CD4-positive, alpha-beta T cell (primary cell): ENCODE measurements at regions not wholly inside any gene's neighbourhood (a gene's known extent, or its start where the extent isn't known, plus 50 kb on each side); places are given as distances from the start of the nearest gene placed in this dataset.

Experiments used
- ATAC-seq: fragments of 200-7000 bp; cut with Tn5 transposase; one replicate; pipeline ENCODE4 v1.10.0; 2022; ENCODE audit warnings: mild to moderate bottlenecking; ENCODE audit not compliant: poor library complexity
- CTCF ChIA-PET: fragments of 350-600 bp; sonication (Branson Sonifier 250); formaldehyde crosslinking; loops from one replicate; lab custom pipeline; 2021; ENCODE audit warnings: antibody characterized with exemption, inconsistent platforms; lab: Charles Lee
- POLR2A ChIA-PET: fragments of 350-600 bp; sonication (Branson Sonifier 250); formaldehyde crosslinking; loops from one replicate; lab custom pipeline; 2021; ENCODE audit warnings: antibody characterized with exemption, inconsistent platforms; lab: Charles Lee
- DNase-seq, 14 experiments: peaks; one replicate each; pipeline ENCODE4 v3.0.0-alpha.2; 2013 to 2020; ENCODE audit warnings: mixed read lengths in 2 of 14
- H3K27ac ChIP-seq, 2 donors: one replicate each; pipeline versions ENCODE4 v1.5.1 to v1.7.0; 2013; ENCODE audit warnings: low read length in 2 of 2, low read depth in 1 of 2, mild to moderate bottlenecking in 1 of 2
- H3K27me3 ChIP-seq, 2 experiments: 1 replicate in 1 of 2; 2 replicates in 1 of 2; pipeline versions ENCODE4 v1.6.1 to v1.7.0; 2013; ENCODE audit warnings: low read length in 2 of 2, control low read depth in 1 of 2, mild to moderate bottlenecking in 1 of 2, moderate library complexity in 1 of 2; ENCODE audit not compliant: insufficient read depth in 2 of 2, control insufficient read depth in 1 of 2
- H3K36me3 ChIP-seq: one replicate; pipeline ENCODE4 v1.6.1; 2013; ENCODE audit warnings: low read length, control low read depth; ENCODE audit not compliant: insufficient read depth
- H3K4me1 ChIP-seq: one replicate; pipeline ENCODE4 v1.6.1; 2013; ENCODE audit warnings: low read length, control low read depth; ENCODE audit not compliant: insufficient read depth
- H3K4me3 ChIP-seq: one replicate; pipeline ENCODE4 v1.5.1; 2013; ENCODE audit warnings: mild to moderate bottlenecking, low read length, moderate library complexity
- H3K9me3 ChIP-seq, 2 experiments: 1 replicate in 1 of 2; 2 replicates in 1 of 2; pipeline versions ENCODE4 v1.6.1 to v1.7.0; 2013; ENCODE audit warnings: low read length in 2 of 2, mild to moderate bottlenecking in 2 of 2, control low read depth in 1 of 2, moderate library complexity in 1 of 2; ENCODE audit not compliant: control insufficient read depth in 1 of 2, insufficient read depth in 1 of 2
- H3K27ac Mint-ChIP-seq: one replicate; pipeline ENCODE4 v1.8.0; 2020; ENCODE audit warnings: mixed read lengths
- H3K27me3 Mint-ChIP-seq: one replicate; pipeline ENCODE4 v1.8.0; 2021; ENCODE audit warnings: mixed read lengths
- H3K36me3 Mint-ChIP-seq: one replicate; pipeline ENCODE4 v1.8.0; 2021; ENCODE audit warnings: low read depth, mixed read lengths
- H3K4me1 Mint-ChIP-seq: one replicate; pipeline ENCODE4 v1.8.0; 2021; ENCODE audit warnings: low read depth, mixed read lengths
- H3K4me3 Mint-ChIP-seq: one replicate; pipeline ENCODE4 v1.8.0; 2020; ENCODE audit warnings: mild to moderate bottlenecking, mixed read lengths
- H3K9me3 Mint-ChIP-seq: one replicate; pipeline ENCODE4 v1.8.0; 2020; ENCODE audit warnings: mixed read lengths
- CTCF ChIP-seq: fragments of 200-600 bp; IDR thresholded peaks from one replicate; pipeline ENCODE4 v1.8.0; 2022; ENCODE audit warnings: antibody characterized with exemption, mild to moderate bottlenecking
- intact Hi-C, 2 experiments: fragments of 100-400 bp; cut with DNase I in 1 of 2; cut with micrococcal nuclease in 1 of 2; formaldehyde crosslinking; loops; one replicate each; pipeline versions ENCODE4 v1.15.1 to v1.9.0; 2023 to 2025; cut with DNase I, micrococcal nuclease

DNA sequence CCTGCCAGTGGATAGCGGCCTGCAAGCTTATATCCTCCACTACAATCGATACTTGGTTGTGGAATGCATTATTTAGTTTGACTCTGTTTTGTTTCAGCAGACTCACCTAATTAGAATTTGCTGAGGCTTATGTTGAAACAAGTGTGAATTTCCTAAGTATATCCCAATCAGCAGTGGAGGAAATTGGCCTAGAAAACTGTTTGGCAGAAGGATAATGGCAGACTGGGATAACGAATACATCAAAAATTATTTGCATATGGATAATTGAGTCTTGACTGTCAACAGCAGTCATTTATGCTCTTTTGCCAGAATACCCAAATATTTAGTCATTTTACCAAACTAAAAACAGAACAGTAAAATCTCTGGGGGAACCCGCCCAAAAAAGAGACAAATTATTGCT, 261.0 kb downstream of the DOK5 start:
- POLR2A ChIA-PET, result no interaction called here
- H3K9me3 Mint-ChIP-seq, result peaks cover 2% of the 10 kb centered on the region
- intact Hi-C loops, result no loop called here

DNA sequence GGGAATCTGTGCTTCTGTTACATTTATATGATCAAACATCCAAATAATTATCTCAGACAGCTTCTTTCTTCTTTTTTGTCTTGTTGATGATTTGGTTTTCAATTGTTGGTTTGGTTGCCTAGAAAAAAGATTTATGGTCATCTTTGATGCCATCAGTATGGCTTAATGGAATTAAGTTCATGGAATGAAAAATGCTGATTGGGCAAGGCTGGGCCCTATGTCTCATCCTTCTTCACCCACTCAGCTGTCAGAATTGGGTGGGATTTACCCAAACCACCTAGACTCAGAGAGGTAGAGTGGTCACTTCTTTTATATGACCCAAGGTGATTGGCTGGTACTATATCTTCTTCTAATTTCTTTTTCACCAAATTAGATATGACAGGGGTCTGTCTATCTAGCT, 258.3 kb downstream of the DOK5 start:
- POLR2A ChIA-PET, result no interaction called here
- Histone ChIP-seq H3K27ac (no peak overlapping the region), H3K36me3 (no peaks in the 10 kb centered on the region), H3K4me1 (no peaks in the 10 kb centered on the region), H3K4me3 (no peak overlapping the region), H3K27me3 (no peaks in the 10 kb centered on the region), H3K9me3 (no peaks in the 10 kb centered on the region)
- DNase-seq (no peak), ATAC-seq (no peak)
- Mint-ChIP-seq H3K27ac (no peak overlapping the region), H3K27me3 (peaks cover 3% of the 10 kb centered on the region), H3K4me3 (no peak overlapping the region), H3K4me1 (no peaks in the 10 kb centered on the region), H3K9me3 (peaks cover 2% of the 10 kb centered on the region), H3K36me3 (no peaks in the 10 kb centered on the region)
- TF ChIP-seq CTCF, result no peak
- CTCF ChIA-PET, result no interaction called here
- intact Hi-C loops, result no loop called here

More for the DNA sequence above, 261.0 kb downstream of the DOK5 start:
- Histone ChIP-seq H3K27me3 (no peaks in the 10 kb centered on the region), H3K27ac (no peak overlapping the region), H3K36me3 (no peaks in the 10 kb centered on the region), H3K4me3 (no peak overlapping the region), H3K9me3 (no peaks in the 10 kb centered on the region), H3K4me1 (no peaks in the 10 kb centered on the region)
- H3K4me1 Mint-ChIP-seq, result no peaks in the 10 kb centered on the region
- TF ChIP-seq CTCF, result no peak
- H3K27me3 Mint-ChIP-seq, result peaks cover 3% of the 10 kb centered on the region
- CTCF ChIA-PET, result no interaction called here
- H3K36me3 Mint-ChIP-seq, result no peaks in the 10 kb centered on the region
- no peak overlapping the region for H3K4me3 Mint-ChIP-seq
- ATAC-seq (no peak), DNase-seq (no peak)
- no peak overlapping the region for H3K27ac Mint-ChIP-seq

DNA sequence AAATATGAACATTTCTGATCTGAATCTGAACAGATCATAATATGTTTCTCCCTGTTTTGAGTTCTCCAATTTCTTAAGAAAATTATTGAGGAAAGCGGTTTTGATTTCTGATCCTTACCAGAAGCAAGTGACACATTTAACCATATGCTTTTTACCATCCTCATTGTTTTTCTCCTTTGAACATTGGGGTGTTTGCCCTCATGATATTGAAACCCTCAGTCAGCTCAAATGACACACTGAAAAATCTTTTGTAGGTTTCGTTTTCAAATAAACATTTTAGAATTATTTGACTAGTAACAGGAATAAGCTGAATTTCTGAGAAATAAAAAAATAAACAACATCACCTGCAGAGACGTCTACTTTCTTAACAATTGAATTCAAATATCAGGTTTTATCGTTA, 252.1 kb downstream of the DOK5 start:
- intact Hi-C loops, result no loop called here
- Histone ChIP-seq H3K4me1 (no peaks in the 10 kb centered on the region), H3K9me3 (no peaks in the 10 kb centered on the region), H3K27ac (no peak overlapping the region), H3K36me3 (no peaks in the 10 kb centered on the region), H3K4me3 (no peak overlapping the region), H3K27me3 (no peaks in the 10 kb centered on the region)
- ATAC-seq, result no peak
- Mint-ChIP-seq H3K9me3 (peaks cover 5% of the 10 kb centered on the region), H3K27me3 (no peaks in the 10 kb centered on the region), H3K36me3 (no peaks in the 10 kb centered on the region), H3K4me1 (no peaks in the 10 kb centered on the region), H3K4me3 (no peak overlapping the region), H3K27ac (no peak overlapping the region)
- CTCF ChIA-PET, result no interaction called here
- POLR2A ChIA-PET, result no interaction called here
- no peak for DNase-seq
- TF ChIP-seq CTCF, result no peak
